GM10248 (cell line): ENCODE measurements at regions not wholly inside any gene's neighbourhood (a gene's known extent, or its start where the extent isn't known, plus 50 kb on each side); places are given as distances from the start of the nearest gene placed in this dataset.

ENCODE experiments used
- CTCF ChIA-PET: fragments of 300-600 bp; sonication (Branson Sonifier 250); formaldehyde crosslinking; extraction: SDS; loops from one replicate; lab custom pipeline; 2021; ENCODE audit warnings: antibody characterized with exemption; lab: Yijun Ruan, JAX
- POLR2A ChIA-PET: fragments of 350-650 bp; sonication (Branson Sonifier 250); formaldehyde crosslinking; extraction: SDS; loops from one replicate; lab custom pipeline; 2020; ENCODE audit warnings: antibody characterized with exemption; lab: Yijun Ruan, JAX
- DNase-seq: peaks from one replicate; pipeline ENCODE4 v3.0.0; 2012; ENCODE audit errors: extremely low spot score
- TF ChIP-seq, protein P1 (sequence below): IDR thresholded peaks from 2 replicates; pipeline ENCODE4 v1.5.1; 2012; ENCODE audit warnings: mild to moderate bottlenecking, low read depth; ENCODE audit errors: extremely low read depth, missing control alignments, control extremely low read depth

DNA sequence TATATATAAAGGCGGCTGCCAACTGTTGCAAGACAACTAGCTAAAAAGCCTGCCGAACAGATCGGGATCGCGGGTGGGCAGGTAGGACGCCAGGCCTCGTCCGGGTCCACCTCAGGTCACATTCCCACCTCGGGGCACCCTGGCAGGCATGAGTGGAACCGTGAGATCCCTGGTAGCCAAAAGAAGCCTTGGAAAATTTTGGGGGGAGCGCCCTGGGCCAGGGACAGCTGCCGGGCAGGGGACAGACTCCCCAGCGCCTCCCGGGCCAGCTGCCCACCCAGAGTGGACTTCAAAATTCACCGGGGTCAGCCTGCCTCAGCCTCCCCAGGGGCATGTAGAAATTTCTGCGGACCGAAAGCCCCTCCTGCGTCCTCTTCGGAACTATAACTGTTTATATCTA lies 760.9 kb downstream of the KCNJ18 start:
- TF ChIP-seq, protein P1, sequence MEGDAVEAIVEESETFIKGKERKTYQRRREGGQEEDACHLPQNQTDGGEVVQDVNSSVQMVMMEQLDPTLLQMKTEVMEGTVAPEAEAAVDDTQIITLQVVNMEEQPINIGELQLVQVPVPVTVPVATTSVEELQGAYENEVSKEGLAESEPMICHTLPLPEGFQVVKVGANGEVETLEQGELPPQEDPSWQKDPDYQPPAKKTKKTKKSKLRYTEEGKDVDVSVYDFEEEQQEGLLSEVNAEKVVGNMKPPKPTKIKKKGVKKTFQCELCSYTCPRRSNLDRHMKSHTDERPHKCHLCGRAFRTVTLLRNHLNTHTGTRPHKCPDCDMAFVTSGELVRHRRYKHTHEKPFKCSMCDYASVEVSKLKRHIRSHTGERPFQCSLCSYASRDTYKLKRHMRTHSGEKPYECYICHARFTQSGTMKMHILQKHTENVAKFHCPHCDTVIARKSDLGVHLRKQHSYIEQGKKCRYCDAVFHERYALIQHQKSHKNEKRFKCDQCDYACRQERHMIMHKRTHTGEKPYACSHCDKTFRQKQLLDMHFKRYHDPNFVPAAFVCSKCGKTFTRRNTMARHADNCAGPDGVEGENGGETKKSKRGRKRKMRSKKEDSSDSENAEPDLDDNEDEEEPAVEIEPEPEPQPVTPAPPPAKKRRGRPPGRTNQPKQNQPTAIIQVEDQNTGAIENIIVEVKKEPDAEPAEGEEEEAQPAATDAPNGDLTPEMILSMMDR = no peak
- ChIA-PET POLR2A (no interaction called here), CTCF (no interaction called here)
- DNase-seq = no peak

DNA sequence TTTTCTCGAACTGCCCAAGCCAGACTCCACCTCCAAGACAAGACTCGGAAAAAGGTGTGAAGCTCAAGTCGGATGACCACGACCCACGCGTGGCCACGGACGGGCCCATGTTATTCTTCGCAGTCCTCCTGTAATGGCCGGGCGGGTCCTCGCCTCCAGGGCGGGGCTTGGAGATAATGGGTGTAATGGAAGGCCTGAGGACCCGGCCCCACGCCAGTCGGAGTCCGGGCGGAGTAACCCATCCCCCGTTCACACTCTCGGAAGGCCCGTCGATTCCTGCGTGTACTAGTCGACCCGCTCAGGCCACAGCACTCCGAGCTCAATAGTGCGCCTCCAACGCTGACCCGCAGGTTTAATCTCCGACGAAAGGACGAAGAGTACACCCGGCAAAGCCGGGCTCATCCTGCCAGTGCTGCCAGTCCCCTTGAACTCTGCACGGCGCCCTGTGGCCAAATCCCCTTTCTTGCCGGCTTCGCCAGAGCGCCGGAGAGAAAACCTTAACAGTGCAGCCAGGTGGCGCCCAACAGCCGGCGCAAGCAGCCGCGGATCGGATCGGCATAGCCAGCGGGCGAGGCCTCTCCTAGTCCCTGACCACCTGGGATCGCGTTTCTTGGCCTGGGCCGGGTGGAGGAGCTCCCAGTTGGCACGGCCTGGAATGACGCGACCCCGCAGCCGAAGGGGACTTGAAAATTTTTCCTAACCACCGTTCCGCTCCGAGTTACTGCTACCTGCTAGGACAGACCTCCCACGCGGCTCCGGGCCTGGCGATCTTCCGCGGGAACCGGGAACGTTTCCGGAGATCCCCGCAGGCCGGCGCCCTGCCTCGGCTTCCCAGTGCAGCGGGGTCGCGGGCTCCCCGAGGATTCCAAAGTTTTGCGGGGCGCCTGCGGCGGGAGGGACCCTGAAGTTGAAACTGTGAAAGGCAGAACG lies 762.0 kb downstream of the KCNJ18 start:
- CTCF ChIA-PET = no interaction called here
- TF ChIP-seq, protein P1 = no peak
- POLR2A ChIA-PET = no interaction called here
- DNase-seq = no peak

GRCh38 chr17:22459331-22459952 lies 767.1 kb downstream of the KCNJ18 start:
- ChIA-PET POLR2A (no interaction called here), CTCF (no interaction called here)
- no peak for DNase-seq
- TF ChIP-seq, protein P1 = no peak

GRCh38 chr17:22459953-22460350 lies 767.6 kb downstream of the KCNJ18 start:
- TF ChIP-seq, protein P1 = no peak
- CTCF ChIA-PET = no interaction called here
- POLR2A ChIA-PET = no interaction called here
- no peak for DNase-seq

GRCh38 chr17:22460461-22461063 lies 768.2 kb downstream of the KCNJ18 start:
- ChIA-PET CTCF (no interaction called here), POLR2A (no interaction called here)
- no peak for DNase-seq
- TF ChIP-seq, protein P1 = no peak

DNA sequence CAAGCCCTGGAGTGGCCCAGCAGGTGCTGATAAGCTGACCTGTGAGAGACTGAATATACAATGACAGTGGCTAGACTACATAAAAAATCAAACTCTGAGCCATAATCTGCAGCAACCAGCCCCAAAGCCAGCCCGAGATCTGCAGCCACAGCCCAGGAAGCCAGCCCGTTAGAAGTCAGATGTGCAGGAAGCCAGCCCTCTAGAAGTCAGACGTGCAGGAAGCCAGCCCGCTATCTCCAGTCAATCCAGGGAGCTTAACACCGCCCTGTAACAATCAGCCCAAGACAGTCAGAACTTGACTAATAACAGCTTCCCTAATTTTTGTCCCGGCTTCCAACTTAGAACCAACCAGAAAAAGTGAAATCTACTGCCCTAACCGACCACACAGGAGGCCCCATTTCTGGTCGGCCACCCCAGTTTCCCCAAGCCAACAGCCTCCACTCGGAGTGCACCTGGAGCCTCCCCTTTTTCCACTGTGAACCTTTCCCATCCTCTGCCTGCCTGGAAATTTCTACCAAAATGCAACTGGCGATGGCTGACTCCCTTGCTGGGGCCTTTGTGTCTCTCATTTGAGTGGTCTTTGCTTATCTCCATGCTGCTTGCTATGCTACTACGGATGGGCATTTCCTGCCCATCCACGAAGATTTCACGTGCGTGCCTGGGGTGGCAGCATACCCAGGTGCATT lies 769.3 kb downstream of the KCNJ18 start:
- TF ChIP-seq, protein P1 = no peak
- ChIA-PET CTCF (no interaction called here), POLR2A (no interaction called here)
- no peak for DNase-seq
